Tibial nerve (tissue), 4 donors: ENCODE measurements at regions not wholly inside any gene's neighbourhood (a gene's known extent, or its start where the extent isn't known, plus 50 kb on each side); places are given as distances from the start of the nearest gene placed in this dataset.

ENCODE experiments used
- DNase-seq, 2 donors: peaks; one replicate each; pipeline ENCODE4 v3.0.0-alpha.2; 2019; ENCODE audit warnings: low spot score in 2 of 2
- H3K27ac ChIP-seq, 4 donors: fragments of 200-600 bp; sonication (generic) in 3 of 4; one replicate each; pipeline ENCODE4 v1.5.1; 2017 to 2019; ENCODE audit warnings: mild to moderate bottlenecking in 1 of 4
- H3K27me3 ChIP-seq, 2 donors: fragments of 200-600 bp; sonication (generic) in 1 of 2; one replicate each; pipeline versions ENCODE4 v1.5.1 to v1.6.0; 2017 to 2019
- H3K36me3 ChIP-seq, 3 donors: fragments of 200-600 bp; sonication (generic); one replicate each; pipeline ENCODE4 v1.5.1; 2018 to 2019
- H3K4me1 ChIP-seq, 4 donors: fragments of 200-600 bp; sonication (generic) in 3 of 4; one replicate each; pipeline ENCODE4 v1.5.1; 2017 to 2019
- H3K4me3 ChIP-seq, 4 donors: fragments of 200-600 bp; sonication (generic) in 3 of 4; one replicate each; pipeline ENCODE4 v1.5.1; 2017 to 2019; ENCODE audit warnings: mild to moderate bottlenecking in 1 of 4, moderate library complexity in 1 of 4
- H3K9me3 ChIP-seq, 4 donors: fragments of 200-600 bp; sonication (generic) in 3 of 4; one replicate each; pipeline ENCODE4 v1.5.1; 2017 to 2019
- EP300 ChIP-seq, 2 donors: sonication (generic); formaldehyde crosslinking; IDR thresholded peaks; one replicate each; pipeline ENCODE4 v1.6.1; 2017; ENCODE audit warnings: antibody characterized with exemption in 2 of 2, mild to moderate bottlenecking in 1 of 2
- POLR2A ChIP-seq, 2 donors: fragments of 450-650 bp; IDR thresholded peaks; one replicate each; pipeline ENCODE4 v1.6.1; 2017; ENCODE audit warnings: antibody characterized with exemption in 2 of 2, mild to moderate bottlenecking in 2 of 2, moderate library complexity in 2 of 2
- WGBS, 2 donors: methylation state at CpG; one replicate each; pipeline ENCODE4 v1.1.5; 2018; 5-methylcytosine and 5-hydroxymethylcytosine counted together
- TF ChIP-seq, protein P1 (sequence below), 5 experiments: fragments of 200-600 bp in 3 of 5; fragments of 450-650 bp in 2 of 5; sonication (generic) in 3 of 5; IDR thresholded peaks; one replicate each; pipeline ENCODE4 v1.5.1; 2016 to 2019; ENCODE audit warnings: antibody characterized with exemption in 5 of 5, mild to moderate bottlenecking in 3 of 5, moderate library complexity in 2 of 5

DNA sequence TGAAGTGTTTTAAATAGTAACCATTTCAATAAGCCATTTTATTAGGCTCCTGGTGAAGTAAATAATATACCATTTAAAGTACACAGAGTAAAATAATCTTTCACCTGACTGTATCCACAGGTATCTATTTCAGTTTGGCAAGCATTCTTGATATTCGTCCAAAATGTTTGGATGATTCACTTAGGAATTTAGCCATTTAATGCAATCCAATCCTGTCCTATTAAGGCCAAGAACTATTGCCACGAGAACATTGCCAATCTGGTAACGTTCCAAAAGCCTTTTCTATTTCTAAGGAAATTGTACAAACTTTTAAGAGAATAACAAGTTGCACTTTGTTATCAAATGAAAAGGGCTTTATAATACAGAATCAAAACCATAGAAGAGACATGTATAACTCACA is 209.8 kb upstream of the THRB start:
- DNase-seq = no peak
- 29 to 30% methylated on average over 3 of the region's 3 CpGs for WGBS, 2 donors
- Histone ChIP-seq H3K4me3 (no peak overlapping the region), H3K27ac (no peak overlapping the region), H3K9me3 (no peaks in the 10 kb centered on the region), H3K36me3 (no peaks in the 10 kb centered on the region), H3K4me1 (no peaks in the 10 kb centered on the region), H3K27me3 (no peaks in the 10 kb centered on the region)
- TF ChIP-seq POLR2A (IDR thresholded peaks at IDR 0.05) (no peak), EP300 (IDR thresholded peaks at IDR 0.05) (peak in 1 of 2 donors; percentile 30)

DNA sequence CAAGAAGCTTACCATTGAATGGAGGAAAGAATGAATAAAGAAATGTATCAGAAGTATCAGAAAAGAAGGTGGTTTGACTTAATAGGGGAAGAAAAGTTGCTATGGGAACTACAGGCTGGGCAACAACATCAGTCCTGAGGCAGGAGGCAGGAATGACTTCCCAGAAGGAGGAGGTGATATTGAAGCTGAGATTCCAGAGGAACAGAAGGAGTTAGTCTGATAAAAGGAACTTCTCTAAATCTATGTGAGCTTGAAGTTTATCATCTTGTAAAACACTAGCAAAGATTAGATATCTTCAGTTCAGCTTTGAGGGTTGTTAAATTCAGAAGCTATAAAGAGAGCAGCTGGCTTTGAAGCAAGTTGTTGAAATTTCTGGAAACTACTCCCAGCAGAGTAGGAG is 213.3 kb upstream of the THRB start:
- Histone ChIP-seq H3K9me3 (no peaks in the 10 kb centered on the region), H3K36me3 (no peaks in the 10 kb centered on the region), H3K27me3 (no peaks in the 10 kb centered on the region), H3K4me1 (no peaks in the 10 kb centered on the region), H3K27ac (no peak overlapping the region), H3K4me3 (no peak overlapping the region)
- DNase-seq = no peak
- TF ChIP-seq EP300 (IDR thresholded peaks at IDR 0.05) (no peak), POLR2A (IDR thresholded peaks at IDR 0.05) (no peak)
- TF ChIP-seq, protein P1, sequence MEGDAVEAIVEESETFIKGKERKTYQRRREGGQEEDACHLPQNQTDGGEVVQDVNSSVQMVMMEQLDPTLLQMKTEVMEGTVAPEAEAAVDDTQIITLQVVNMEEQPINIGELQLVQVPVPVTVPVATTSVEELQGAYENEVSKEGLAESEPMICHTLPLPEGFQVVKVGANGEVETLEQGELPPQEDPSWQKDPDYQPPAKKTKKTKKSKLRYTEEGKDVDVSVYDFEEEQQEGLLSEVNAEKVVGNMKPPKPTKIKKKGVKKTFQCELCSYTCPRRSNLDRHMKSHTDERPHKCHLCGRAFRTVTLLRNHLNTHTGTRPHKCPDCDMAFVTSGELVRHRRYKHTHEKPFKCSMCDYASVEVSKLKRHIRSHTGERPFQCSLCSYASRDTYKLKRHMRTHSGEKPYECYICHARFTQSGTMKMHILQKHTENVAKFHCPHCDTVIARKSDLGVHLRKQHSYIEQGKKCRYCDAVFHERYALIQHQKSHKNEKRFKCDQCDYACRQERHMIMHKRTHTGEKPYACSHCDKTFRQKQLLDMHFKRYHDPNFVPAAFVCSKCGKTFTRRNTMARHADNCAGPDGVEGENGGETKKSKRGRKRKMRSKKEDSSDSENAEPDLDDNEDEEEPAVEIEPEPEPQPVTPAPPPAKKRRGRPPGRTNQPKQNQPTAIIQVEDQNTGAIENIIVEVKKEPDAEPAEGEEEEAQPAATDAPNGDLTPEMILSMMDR (IDR thresholded peaks at IDR 0.05) = no peak

DNA sequence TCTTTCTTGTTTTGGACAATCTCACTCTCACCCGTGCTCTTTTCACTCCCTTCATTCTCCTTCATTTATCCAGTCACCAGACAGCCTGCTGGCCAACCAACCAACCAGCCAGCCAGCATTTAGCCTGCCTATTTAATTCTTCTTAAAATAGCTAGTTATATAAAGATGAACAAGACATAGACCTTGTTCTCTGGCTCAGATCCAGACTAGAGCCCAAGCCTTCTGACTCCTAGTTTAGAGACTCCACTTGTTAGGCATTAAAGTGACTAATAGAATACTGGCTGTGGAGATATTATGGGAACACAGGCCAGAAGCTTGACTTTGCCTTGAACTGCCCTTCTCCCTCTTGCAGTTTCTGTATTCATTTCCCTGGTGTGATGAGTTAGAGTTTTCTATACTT is 215.3 kb upstream of the THRB start:
- WGBS, 2 donors = 63 to 64% methylated on average over 1 of the region's 1 CpG
- no peak for DNase-seq
- no peak overlapping the region for H3K27ac ChIP-seq

DNA sequence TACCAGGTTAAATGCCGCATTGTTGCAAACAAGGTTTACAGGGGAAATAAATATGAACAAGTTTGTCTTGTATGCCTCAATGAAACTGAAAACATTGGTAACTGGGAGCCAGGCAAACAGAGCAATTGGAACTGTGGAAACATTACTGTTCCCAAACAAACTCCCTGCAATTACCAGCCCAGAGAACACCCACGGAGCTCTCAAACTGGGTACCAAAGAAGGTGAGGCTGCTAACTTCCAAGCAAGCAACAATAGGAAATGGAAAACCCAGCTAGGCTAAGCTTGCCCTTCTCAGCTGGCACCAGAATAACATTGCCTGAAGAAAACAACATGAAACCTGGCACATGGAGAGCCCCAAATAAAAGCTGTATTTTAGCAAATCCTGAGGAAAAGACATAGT is 218.9 kb upstream of the THRB start:
- Histone ChIP-seq H3K36me3 (no peaks in the 10 kb centered on the region), H3K4me3 (no peak overlapping the region), H3K9me3 (no peaks in the 10 kb centered on the region), H3K27me3 (no peaks in the 10 kb centered on the region), H3K27ac (no peak overlapping the region), H3K4me1 (no peaks in the 10 kb centered on the region)
- DNase-seq = no peak
- TF ChIP-seq, protein P1 (IDR thresholded peaks at IDR 0.05) = no peak
- TF ChIP-seq POLR2A (IDR thresholded peaks at IDR 0.05) (no peak), EP300 (IDR thresholded peaks at IDR 0.05) (no peak)
- 54 to 59% methylated on average over 2 of the region's 2 CpGs for WGBS, 2 donors

More for the DNA sequence above, 215.3 kb upstream of the THRB start:
- H3K36me3 ChIP-seq = no peaks in the 10 kb centered on the region
- H3K4me3 ChIP-seq = no peak overlapping the region
- no peaks in the 10 kb centered on the region for H3K9me3 ChIP-seq
- H3K4me1 ChIP-seq = no peaks in the 10 kb centered on the region
- H3K27me3 ChIP-seq = no peaks in the 10 kb centered on the region
- no peak for TF ChIP-seq POLR2A (IDR thresholded peaks at IDR 0.05)
- TF ChIP-seq, protein P1 (IDR thresholded peaks at IDR 0.05) = no peak
- TF ChIP-seq EP300 (IDR thresholded peaks at IDR 0.05) = no peak

DNA sequence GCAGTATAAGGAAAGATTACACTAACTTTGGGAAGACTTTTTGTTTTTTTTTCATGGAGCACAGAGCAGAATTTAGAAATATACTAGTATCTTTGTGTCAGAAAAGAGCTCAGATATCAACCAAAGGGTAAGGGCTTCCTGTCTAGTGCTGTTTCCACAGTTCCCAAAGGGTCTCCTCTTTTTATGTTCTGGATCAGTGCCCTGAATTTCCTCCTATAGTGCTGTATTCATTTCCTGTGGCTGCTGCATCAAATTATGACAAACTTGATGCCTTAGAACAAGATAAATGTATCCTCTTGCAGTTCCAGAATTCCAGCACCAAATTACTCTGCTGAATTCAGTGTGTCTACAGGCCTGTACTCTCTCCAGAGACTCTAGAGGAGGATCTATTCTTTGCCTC is 219.8 kb upstream of the THRB start:
- no peak for TF ChIP-seq EP300 (IDR thresholded peaks at IDR 0.05)
- no peaks in the 10 kb centered on the region for H3K4me1 ChIP-seq
- no peaks in the 10 kb centered on the region for H3K27me3 ChIP-seq
- no peaks in the 10 kb centered on the region for H3K9me3 ChIP-seq
- no peak overlapping the region for H3K4me3 ChIP-seq
- H3K27ac ChIP-seq = no peak overlapping the region
- no peaks in the 10 kb centered on the region for H3K36me3 ChIP-seq
- DNase-seq = no peak

DNA sequence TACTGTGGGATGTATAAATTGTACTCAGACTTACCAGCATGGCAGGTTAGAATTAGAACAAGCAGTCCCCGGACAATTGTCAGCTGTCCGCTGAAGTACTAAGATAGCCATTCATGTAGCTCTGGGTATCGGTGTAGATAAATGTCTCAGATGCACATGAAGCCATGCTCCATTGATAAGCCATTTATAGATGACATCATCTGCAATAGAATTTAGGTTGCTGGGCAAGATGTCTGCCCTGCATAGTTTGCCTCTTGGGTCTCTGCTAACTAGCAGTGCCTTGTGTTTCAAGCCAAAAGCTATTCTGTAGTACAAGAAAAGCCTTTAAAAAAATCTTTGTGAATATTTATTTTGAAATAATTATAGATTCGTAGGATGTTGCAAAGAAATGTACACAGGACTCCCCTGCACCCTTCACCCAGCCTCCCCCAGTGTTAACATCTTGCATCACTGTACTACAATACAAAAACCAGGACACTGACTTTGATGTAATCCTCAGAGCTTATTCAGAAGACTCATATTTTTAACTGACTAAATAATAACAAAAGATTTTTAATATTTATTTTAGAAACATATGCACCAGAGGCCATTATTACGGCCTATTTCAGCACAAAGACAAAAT is 220.6 kb upstream of the THRB start:
- WGBS, 2 donors = 66 to 80% methylated on average over 5 of the region's 5 CpGs
- Histone ChIP-seq H3K9me3 (no peaks in the 10 kb centered on the region), H3K27ac (no peak overlapping the region), H3K36me3 (no peaks in the 10 kb centered on the region), H3K4me1 (no peaks in the 10 kb centered on the region), H3K4me3 (no peak overlapping the region), H3K27me3 (no peaks in the 10 kb centered on the region)
- TF ChIP-seq, protein P1 (IDR thresholded peaks at IDR 0.05) = no peak
- TF ChIP-seq EP300 (IDR thresholded peaks at IDR 0.05) (no peak), POLR2A (IDR thresholded peaks at IDR 0.05) (no peak)
- no peak for DNase-seq
